ENCODE measurements at regions not wholly inside any gene's neighbourhood (a gene's known extent, or its start where the extent isn't known, plus 50 kb on each side); places are given as distances from the start of the nearest gene placed in this dataset.
A peak's percentile ranks its signal among the peaks of the same experiment; 100 is the strongest.

GRCh38 chr20:16647875-16648597 is 74.8 kb upstream of the KIF16B start (continued):
- peak; percentile 39; the same call in 1 of the 2 replicates for TF ChIP-seq MXI1 (IDR thresholded peaks at IDR 0.05; ENCODE audit: low read depth, low read length)

- WGBS (ENCODE audit: low lambda C conversion rate) = 70% methylated on average over 2 of the region's 2 CpGs
- ChIA-PET POLR2A (no interaction called here), CTCF (no interaction called here)
- no peaks in the 10 kb centered on the region for H3K9me2 ChIP-seq
- H3F3A ChIP-seq (replicated peaks; ENCODE audit: insufficient read depth) = no peaks in the 10 kb centered on the region
- no peaks in the 10 kb centered on the region for H3K9me3 ChIP-seq
- no peaks in the 10 kb centered on the region for H3K27me3 ChIP-seq (ENCODE audit: insufficient read depth)
- no peaks in the 10 kb centered on the region for H4K20me1 ChIP-seq (ENCODE audit: insufficient read depth)
- no peak overlapping the region; a peak in 1 of 4 replicates for H3K27ac ChIP-seq (ENCODE audit: low read depth in 2 of 2, low read length in 1 of 2)
- no peaks in the 10 kb centered on the region for H3K79me2 ChIP-seq (ENCODE audit: insufficient read depth)
- H2AFZ ChIP-seq (ENCODE audit: low read depth) = no peak overlapping the region
- DNase-seq = no peak
- no peaks in the 10 kb centered on the region for H3K36me3 ChIP-seq (replicated peaks in 1 of 2; ENCODE audit: control insufficient read depth in 1 of 2, insufficient read depth in 2 of 2, low read length in 1 of 2)
- H3K4me3 ChIP-seq (ENCODE audit: low read depth in 2 of 2, low read length in 1 of 2) = no peak overlapping the region
- peaks cover 0 to 16% of the 10 kb centered on the region in 2 experiments; a peak in 1 of 4 replicates for H3K4me1 ChIP-seq (ENCODE audit: control insufficient read depth in 1 of 2, insufficient read depth in 2 of 2, low read depth in 1 of 2, low read length in 1 of 2)
- TF ChIP-seq RCOR1 (IDR thresholded peaks at IDR 0.05; ENCODE audit: low read length) (no peak), RFX5 (IDR thresholded peaks at IDR 0.05; ENCODE audit: low read length) (no peak), SIN3A (IDR thresholded peaks at IDR 0.05; ENCODE audit: borderline replicate concordance, low read depth, low read length) (no peak), EP300 (IDR thresholded peaks at IDR 0.05; ENCODE audit: borderline replicate concordance in 1 of 2, low read depth in 1 of 2, low read length in 1 of 2) (no peak), TCF12 (IDR thresholded peaks at IDR 0.05) (no peak), MEF2A (IDR thresholded peaks at IDR 0.05; ENCODE audit: borderline replicate concordance, low read depth) (no peak), USF1 (IDR thresholded peaks at IDR 0.05; ENCODE audit: borderline replicate concordance, low read depth) (no peak), POLR2AphosphoS5 (IDR thresholded peaks at IDR 0.05; ENCODE audit: low read depth, low read length) (no peak), GABPA (IDR thresholded peaks at IDR 0.05; ENCODE audit: low read depth) (no peak)
- H3K9ac ChIP-seq = no peak overlapping the region
- no peak overlapping the region for H3K4me2 ChIP-seq
Measured at GRCh38 chr20:16641511-16642023, 68.3 kb upstream of the KIF16B start.

GRCh38 chr20:16639027-16639941 is 66.0 kb upstream of the KIF16B start:
- Histone ChIP-seq H3K4me3 (ENCODE audit: low read depth in 2 of 2, low read length in 1 of 2) (no peak overlapping the region), H3K9ac (no peak overlapping the region), H3F3A (replicated peaks; ENCODE audit: insufficient read depth) (no peaks in the 10 kb centered on the region), H4K20me1 (ENCODE audit: insufficient read depth) (no peaks in the 10 kb centered on the region), H3K27me3 (ENCODE audit: insufficient read depth) (no peaks in the 10 kb centered on the region), H2AFZ (ENCODE audit: low read depth) (no peak overlapping the region), H3K4me2 (no peak overlapping the region), H3K9me2 (no peaks in the 10 kb centered on the region), H3K4me1 (ENCODE audit: control insufficient read depth in 1 of 2, insufficient read depth in 2 of 2, low read depth in 1 of 2, low read length in 1 of 2) (peaks cover 0 to 16% of the 10 kb centered on the region in 2 experiments; a peak in 1 of 4 replicates), H3K9me3 (no peaks in the 10 kb centered on the region), H3K27ac (ENCODE audit: low read depth in 2 of 2, low read length in 1 of 2) (no peak overlapping the region), H3K79me2 (ENCODE audit: insufficient read depth) (no peaks in the 10 kb centered on the region), H3K36me3 (replicated peaks in 1 of 2; ENCODE audit: control insufficient read depth in 1 of 2, insufficient read depth in 2 of 2, low read length in 1 of 2) (no peaks in the 10 kb centered on the region)
- ChIA-PET CTCF (interaction anchor here (1.4 kb wide), 1 partner anchor 121 kb away, joined by 5 read pairs; no protein-coding TSS in a partner anchor), POLR2A (no interaction called here)
- 51% methylated on average over 11 of the region's 11 CpGs for WGBS (ENCODE audit: low lambda C conversion rate)
- DNase-seq = no peak
- TF ChIP-seq USF2 (IDR thresholded peaks at IDR 0.05; ENCODE audit: borderline replicate concordance, low read depth, low read length) (no peak), MAX (IDR thresholded peaks at IDR 0.05; ENCODE audit: low read depth) (no peak), JUND (IDR thresholded peaks at IDR 0.05) (no peak), TAF1 (IDR thresholded peaks at IDR 0.05; ENCODE audit: borderline replicate concordance, low read depth, low read length) (no peak), EP300 (IDR thresholded peaks at IDR 0.05; ENCODE audit: borderline replicate concordance in 1 of 2, low read depth in 1 of 2, low read length in 1 of 2) (no peak), GABPA (IDR thresholded peaks at IDR 0.05; ENCODE audit: low read depth) (no peak), GATA2 (CRISPR knock-in tag; IDR thresholded peaks at IDR 0.05) (no peak), ZBTB33 (IDR thresholded peaks at IDR 0.05; ENCODE audit: borderline replicate concordance, low read depth) (no peak), MXI1 (IDR thresholded peaks at IDR 0.05; ENCODE audit: low read depth, low read length) (no peak)

All from SK-N-SH (cell line).